ENCODE measurements at regions not wholly inside any gene's neighbourhood (a gene's known extent, or its start where the extent isn't known, plus 50 kb on each side); places are given as distances from the start of the nearest gene placed in this dataset.
A peak's percentile ranks its signal among the peaks of the same experiment; 100 is the strongest.

GRCh38 chr14:53236708-53237107, 83.6 kb upstream of the DDHD1 start:
- Histone ChIP-seq H2AFZ (no peak overlapping the region), H3K9me2 (ENCODE audit: insufficient read depth) (peaks cover 13% of the 10 kb centered on the region; the same call in 1 of the 2 replicates), H4K20me1 (replicated peaks; ENCODE audit: insufficient read depth) (no peaks in the 10 kb centered on the region), H3K27ac (ENCODE audit: low read depth) (no peak overlapping the region), H3K4me2 (no peak overlapping the region), H3K4me3 (no peak overlapping the region), H3K36me3 (ENCODE audit: insufficient read depth) (no peaks in the 10 kb centered on the region), H3K4me1 (ENCODE audit: insufficient read depth) (peaks cover 17% of the 10 kb centered on the region), H3F3A (replicated peaks; ENCODE audit: low read depth) (no peaks in the 10 kb centered on the region), H3K27me3 (ENCODE audit: insufficient read depth) (no peaks in the 10 kb centered on the region), H3K79me2 (replicated peaks; ENCODE audit: insufficient read depth) (no peaks in the 10 kb centered on the region)
- Mint-ChIP-seq H3K36me3 (ENCODE audit: low read depth) (peaks cover 14% of the 10 kb centered on the region), H3K4me3 (no peak overlapping the region), H3K4me1 (peaks cover 11% of the 10 kb centered on the region), H3K27ac (peak overlapping the region; percentile 48; the same call in 1 of the 2 replicates), H3K9me3 (peaks cover 13% of the 10 kb centered on the region), H3K27me3 (ENCODE audit: insufficient read depth, low read depth, poor library complexity) (peaks cover 4% of the 10 kb centered on the region)
- TF ChIP-seq, protein P1, sequence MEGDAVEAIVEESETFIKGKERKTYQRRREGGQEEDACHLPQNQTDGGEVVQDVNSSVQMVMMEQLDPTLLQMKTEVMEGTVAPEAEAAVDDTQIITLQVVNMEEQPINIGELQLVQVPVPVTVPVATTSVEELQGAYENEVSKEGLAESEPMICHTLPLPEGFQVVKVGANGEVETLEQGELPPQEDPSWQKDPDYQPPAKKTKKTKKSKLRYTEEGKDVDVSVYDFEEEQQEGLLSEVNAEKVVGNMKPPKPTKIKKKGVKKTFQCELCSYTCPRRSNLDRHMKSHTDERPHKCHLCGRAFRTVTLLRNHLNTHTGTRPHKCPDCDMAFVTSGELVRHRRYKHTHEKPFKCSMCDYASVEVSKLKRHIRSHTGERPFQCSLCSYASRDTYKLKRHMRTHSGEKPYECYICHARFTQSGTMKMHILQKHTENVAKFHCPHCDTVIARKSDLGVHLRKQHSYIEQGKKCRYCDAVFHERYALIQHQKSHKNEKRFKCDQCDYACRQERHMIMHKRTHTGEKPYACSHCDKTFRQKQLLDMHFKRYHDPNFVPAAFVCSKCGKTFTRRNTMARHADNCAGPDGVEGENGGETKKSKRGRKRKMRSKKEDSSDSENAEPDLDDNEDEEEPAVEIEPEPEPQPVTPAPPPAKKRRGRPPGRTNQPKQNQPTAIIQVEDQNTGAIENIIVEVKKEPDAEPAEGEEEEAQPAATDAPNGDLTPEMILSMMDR (conservative IDR thresholded peaks at IDR 0.05; ENCODE audit: low read depth in 2 of 2), result no peak
- TF ChIP-seq, protein P2, sequence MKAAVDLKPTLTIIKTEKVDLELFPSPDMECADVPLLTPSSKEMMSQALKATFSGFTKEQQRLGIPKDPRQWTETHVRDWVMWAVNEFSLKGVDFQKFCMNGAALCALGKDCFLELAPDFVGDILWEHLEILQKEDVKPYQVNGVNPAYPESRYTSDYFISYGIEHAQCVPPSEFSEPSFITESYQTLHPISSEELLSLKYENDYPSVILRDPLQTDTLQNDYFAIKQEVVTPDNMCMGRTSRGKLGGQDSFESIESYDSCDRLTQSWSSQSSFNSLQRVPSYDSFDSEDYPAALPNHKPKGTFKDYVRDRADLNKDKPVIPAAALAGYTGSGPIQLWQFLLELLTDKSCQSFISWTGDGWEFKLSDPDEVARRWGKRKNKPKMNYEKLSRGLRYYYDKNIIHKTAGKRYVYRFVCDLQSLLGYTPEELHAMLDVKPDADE (IDR thresholded peaks at IDR 0.05), result no peak
- TF ChIP-seq ZNF114 (CRISPR knock-in tag; IDR thresholded peaks at IDR 0.05) (no peak), EZH2phosphoT487 (IDR thresholded peaks at IDR 0.05; ENCODE audit: unreplicated experiment) (no peak), POLR2AphosphoS5 (IDR thresholded peaks at IDR 0.05; ENCODE audit: low read depth) (no peak), NANOG (IDR thresholded peaks at IDR 0.05; ENCODE audit: borderline replicate concordance) (no peak), EZH2 (IDR thresholded peaks at IDR 0.05; ENCODE audit: low read depth, unreplicated experiment) (no peak), CREB1 (CRISPR knock-in tag; IDR thresholded peaks at IDR 0.05; ENCODE audit: low read depth) (no peak), REST (IDR thresholded peaks at IDR 0.05; ENCODE audit: unreplicated experiment) (no peak), STAT1 (IDR thresholded peaks at IDR 0.05; ENCODE audit: unreplicated experiment) (no peak), ZNF331 (CRISPR knock-in tag; IDR thresholded peaks at IDR 0.05; ENCODE audit: low read depth) (no peak), JUNB (IDR thresholded peaks at IDR 0.05; ENCODE audit: unreplicated experiment) (no peak)
- TF ChIP-seq, protein P3, sequence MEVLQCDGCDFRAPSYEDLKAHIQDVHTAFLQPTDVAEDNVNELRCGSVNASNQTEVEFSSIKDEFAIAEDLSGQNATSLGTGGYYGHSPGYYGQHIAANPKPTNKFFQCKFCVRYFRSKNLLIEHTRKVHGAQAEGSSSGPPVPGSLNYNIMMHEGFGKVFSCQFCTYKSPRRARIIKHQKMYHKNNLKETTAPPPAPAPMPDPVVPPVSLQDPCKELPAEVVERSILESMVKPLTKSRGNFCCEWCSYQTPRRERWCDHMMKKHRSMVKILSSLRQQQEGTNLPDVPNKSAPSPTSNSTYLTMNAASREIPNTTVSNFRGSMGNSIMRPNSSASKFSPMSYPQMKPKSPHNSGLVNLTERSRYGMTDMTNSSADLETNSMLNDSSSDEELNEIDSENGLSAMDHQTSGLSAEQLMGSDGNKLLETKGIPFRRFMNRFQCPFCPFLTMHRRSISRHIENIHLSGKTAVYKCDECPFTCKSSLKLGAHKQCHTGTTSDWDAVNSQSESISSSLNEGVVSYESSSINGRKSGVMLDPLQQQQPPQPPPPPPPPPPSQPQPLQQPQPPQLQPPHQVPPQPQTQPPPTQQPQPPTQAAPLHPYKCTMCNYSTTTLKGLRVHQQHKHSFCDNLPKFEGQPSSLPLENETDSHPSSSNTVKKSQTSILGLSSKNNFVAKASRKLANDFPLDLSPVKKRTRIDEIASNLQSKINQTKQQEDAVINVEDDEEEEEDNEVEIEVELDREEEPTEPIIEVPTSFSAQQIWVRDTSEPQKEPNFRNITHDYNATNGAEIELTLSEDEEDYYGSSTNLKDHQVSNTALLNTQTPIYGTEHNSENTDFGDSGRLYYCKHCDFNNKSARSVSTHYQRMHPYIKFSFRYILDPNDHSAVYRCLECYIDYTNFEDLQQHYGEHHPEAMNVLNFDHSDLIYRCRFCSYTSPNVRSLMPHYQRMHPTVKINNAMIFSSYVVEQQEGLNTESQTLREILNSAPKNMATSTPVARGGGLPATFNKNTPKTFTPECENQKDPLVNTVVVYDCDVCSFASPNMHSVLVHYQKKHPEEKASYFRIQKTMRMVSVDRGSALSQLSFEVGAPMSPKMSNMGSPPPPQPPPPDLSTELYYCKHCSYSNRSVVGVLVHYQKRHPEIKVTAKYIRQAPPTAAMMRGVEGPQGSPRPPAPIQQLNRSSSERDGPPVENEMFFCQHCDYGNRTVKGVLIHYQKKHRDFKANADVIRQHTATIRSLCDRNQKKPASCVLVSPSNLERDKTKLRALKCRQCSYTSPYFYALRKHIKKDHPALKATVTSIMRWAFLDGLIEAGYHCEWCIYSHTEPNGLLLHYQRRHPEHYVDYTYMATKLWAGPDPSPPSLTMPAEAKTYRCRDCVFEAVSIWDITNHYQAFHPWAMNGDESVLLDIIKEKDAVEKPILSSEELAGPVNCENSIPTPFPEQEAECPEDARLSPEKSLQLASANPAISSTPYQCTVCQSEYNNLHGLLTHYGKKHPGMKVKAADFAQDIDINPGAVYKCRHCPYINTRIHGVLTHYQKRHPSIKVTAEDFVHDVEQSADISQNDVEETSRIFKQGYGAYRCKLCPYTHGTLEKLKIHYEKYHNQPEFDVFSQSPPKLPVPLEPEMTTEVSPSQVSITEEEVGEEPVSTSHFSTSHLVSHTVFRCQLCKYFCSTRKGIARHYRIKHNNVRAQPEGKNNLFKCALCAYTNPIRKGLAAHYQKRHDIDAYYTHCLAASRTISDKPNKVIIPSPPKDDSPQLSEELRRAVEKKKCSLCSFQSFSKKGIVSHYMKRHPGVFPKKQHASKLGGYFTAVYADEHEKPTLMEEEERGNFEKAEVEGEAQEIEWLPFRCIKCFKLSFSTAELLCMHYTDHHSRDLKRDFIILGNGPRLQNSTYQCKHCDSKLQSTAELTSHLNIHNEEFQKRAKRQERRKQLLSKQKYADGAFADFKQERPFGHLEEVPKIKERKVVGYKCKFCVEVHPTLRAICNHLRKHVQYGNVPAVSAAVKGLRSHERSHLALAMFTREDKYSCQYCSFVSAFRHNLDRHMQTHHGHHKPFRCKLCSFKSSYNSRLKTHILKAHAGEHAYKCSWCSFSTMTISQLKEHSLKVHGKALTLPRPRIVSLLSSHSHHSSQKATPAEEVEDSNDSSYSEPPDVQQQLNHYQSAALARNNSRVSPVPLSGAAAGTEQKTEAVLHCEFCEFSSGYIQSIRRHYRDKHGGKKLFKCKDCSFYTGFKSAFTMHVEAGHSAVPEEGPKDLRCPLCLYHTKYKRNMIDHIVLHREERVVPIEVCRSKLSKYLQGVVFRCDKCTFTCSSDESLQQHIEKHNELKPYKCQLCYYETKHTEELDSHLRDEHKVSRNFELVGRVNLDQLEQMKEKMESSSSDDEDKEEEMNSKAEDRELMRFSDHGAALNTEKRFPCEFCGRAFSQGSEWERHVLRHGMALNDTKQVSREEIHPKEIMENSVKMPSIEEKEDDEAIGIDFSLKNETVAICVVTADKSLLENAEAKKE (CRISPR knock-in tag; IDR thresholded peaks at IDR 0.05), result no peak
- ATAC-seq, result no peak
- no peak for DNase-seq (ENCODE audit: low spot score)

Data from GM23338 (cell line).